Hematopoietic multipotent progenitor cell treated with erythropoietin and hydrocortisone succinate and interleukin-3 and kit ligand, for 6 days (in vitro differentiated cells): ENCODE measurements at regions not wholly inside any gene's neighbourhood (a gene's known extent, or its start where the extent isn't known, plus 50 kb on each side); places are given as distances from the start of the nearest gene placed in this dataset.
"Not testable (repeated sequence)": the region's sequence is repeated elsewhere in the genome, so short reads cannot be mapped to it uniquely, and the experiment has no call there.

Experiments used
- DNase-seq: peaks from one replicate; pipeline ENCODE4 v3.0.0-alpha.2; 2015

- DNase-seq, result no peak
These were observed 124.6 kb downstream of the ATPSCKMT start for GRCh38 chr5:10125116-10125515.

- DNase-seq, result no peak
These were observed 125.4 kb downstream of the ATPSCKMT start for GRCh38 chr5:10124287-10124686.

- DNase-seq, result no peak
These were observed 126.3 kb downstream of the ATPSCKMT start for GRCh38 chr5:10123254-10123989.

- DNase-seq, result no peak
These were observed 127.5 kb downstream of the ATPSCKMT start for GRCh38 chr5:10122076-10122726.

GRCh38 chr5:10120934-10121333 is 128.8 kb downstream of the ATPSCKMT start:
- no peak for DNase-seq

GRCh38 chr5:10118150-10118549 is 131.5 kb downstream of the ATPSCKMT start:
- DNase-seq, result no peak

GRCh38 chr5:10116594-10116993 is 133.1 kb downstream of the ATPSCKMT start:
- no peak for DNase-seq

GRCh38 chr5:10115669-10116068 is 134.0 kb downstream of the ATPSCKMT start:
- no peak for DNase-seq

- peak; percentile 19 for DNase-seq
These were observed 138.1 kb downstream of the ATPSCKMT start for GRCh38 chr5:10111571-10111970.

- no peak for DNase-seq
These were observed 139.5 kb downstream of the ATPSCKMT start for GRCh38 chr5:10110228-10110627.

GRCh38 chr5:10109299-10109698 is 140.4 kb downstream of the ATPSCKMT start:
- no peak for DNase-seq

- no peak for DNase-seq
These were observed 142.9 kb downstream of the ATPSCKMT start for GRCh38 chr5:10106806-10107205.

GRCh38 chr5:10106285-10106684 is 143.4 kb downstream of the ATPSCKMT start:
- DNase-seq, result no peak

GRCh38 chr5:10102706-10103497 is 146.8 kb downstream of the ATPSCKMT start:
- DNase-seq, result no peak

GRCh38 chr5:10102235-10102634 is 147.5 kb downstream of the ATPSCKMT start:
- DNase-seq, result not testable (repeated sequence)

- DNase-seq, result no peak
These were observed 150.1 kb downstream of the ATPSCKMT start for GRCh38 chr5:10099548-10099947.

- DNase-seq, result no peak
These were observed 158.0 kb downstream of the ATPSCKMT start for GRCh38 chr5:10091701-10092100.

- DNase-seq, result no peak
These were observed 159.6 kb downstream of the ATPSCKMT start for GRCh38 chr5:10090074-10090473.

- DNase-seq, result no peak
These were observed 164.5 kb downstream of the ATPSCKMT start for GRCh38 chr5:10085185-10085584.

GRCh38 chr5:10081584-10081983 is 168.1 kb downstream of the ATPSCKMT start:
- no peak for DNase-seq

GRCh38 chr5:10077791-10078545 is 171.7 kb downstream of the ATPSCKMT start:
- DNase-seq, result no peak

GRCh38 chr5:10073441-10074104 is 176.1 kb downstream of the ATPSCKMT start:
- no peak for DNase-seq
